ENCODE measurements at regions not wholly inside any gene's neighbourhood (a gene's known extent, or its start where the extent isn't known, plus 50 kb on each side); places are given as distances from the start of the nearest gene placed in this dataset.

GRCh38 chr14:66152747-66153146 lies 333.4 kb upstream of the CCDC196 start:
- Histone ChIP-seq H3K4me2 (peak overlapping the region; percentile 42), H3K4me3 (no peak overlapping the region), H3K9me3 (ENCODE audit: low read depth) (no peaks in the 10 kb centered on the region), H3K9me2 (replicated peaks; ENCODE audit: insufficient read depth) (no peaks in the 10 kb centered on the region), H2AFZ (no peak overlapping the region), H3K27ac (peak overlapping the region; percentile 38), H3K36me3 (replicated peaks; ENCODE audit: insufficient read depth, low read depth) (no peaks in the 10 kb centered on the region), H3K79me2 (no peaks in the 10 kb centered on the region), H3K4me1 (ENCODE audit: insufficient read depth) (peaks cover 10% of the 10 kb centered on the region), H4K20me1 (ENCODE audit: insufficient read depth, poor library complexity, severe bottlenecking) (no peaks in the 10 kb centered on the region), H3K27me3 (no peaks in the 10 kb centered on the region)
- TF ChIP-seq EZH2 (IDR thresholded peaks at IDR 0.05; ENCODE audit: borderline replicate concordance) (no peak), EZH2phosphoT487 (IDR thresholded peaks at IDR 0.05; ENCODE audit: low read depth, severe bottlenecking, unreplicated experiment) (peak; percentile 66)
- TF ChIP-seq, protein P1, sequence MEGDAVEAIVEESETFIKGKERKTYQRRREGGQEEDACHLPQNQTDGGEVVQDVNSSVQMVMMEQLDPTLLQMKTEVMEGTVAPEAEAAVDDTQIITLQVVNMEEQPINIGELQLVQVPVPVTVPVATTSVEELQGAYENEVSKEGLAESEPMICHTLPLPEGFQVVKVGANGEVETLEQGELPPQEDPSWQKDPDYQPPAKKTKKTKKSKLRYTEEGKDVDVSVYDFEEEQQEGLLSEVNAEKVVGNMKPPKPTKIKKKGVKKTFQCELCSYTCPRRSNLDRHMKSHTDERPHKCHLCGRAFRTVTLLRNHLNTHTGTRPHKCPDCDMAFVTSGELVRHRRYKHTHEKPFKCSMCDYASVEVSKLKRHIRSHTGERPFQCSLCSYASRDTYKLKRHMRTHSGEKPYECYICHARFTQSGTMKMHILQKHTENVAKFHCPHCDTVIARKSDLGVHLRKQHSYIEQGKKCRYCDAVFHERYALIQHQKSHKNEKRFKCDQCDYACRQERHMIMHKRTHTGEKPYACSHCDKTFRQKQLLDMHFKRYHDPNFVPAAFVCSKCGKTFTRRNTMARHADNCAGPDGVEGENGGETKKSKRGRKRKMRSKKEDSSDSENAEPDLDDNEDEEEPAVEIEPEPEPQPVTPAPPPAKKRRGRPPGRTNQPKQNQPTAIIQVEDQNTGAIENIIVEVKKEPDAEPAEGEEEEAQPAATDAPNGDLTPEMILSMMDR (IDR thresholded peaks at IDR 0.05; ENCODE audit: poor library complexity) = no peak
- 47% methylated on average over 5 of the region's 5 CpGs for WGBS (ENCODE audit: low lambda C conversion rate, missing lambda C conversion rate)
- DNase-seq (ENCODE audit: low spot score) = peak; percentile 11

DNA sequence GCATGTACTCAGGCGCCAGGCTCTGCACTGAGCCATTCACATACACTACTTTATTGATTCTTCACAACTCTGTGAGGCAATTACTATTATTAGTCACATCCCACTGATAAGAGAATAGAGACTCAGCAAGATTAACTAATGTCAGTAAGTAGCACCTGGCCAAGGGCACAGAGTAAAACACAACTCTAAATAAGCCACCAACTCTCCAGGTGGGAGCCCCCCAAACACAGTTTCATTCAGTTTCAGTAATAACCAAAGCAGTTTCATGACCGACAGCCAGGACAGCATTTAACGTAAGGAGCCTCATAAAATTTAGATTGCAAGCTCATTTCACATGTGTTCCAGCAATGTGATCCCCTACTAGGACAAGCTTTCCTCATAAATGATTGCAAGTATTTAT lies 323.1 kb upstream of the CCDC196 start:
- Histone ChIP-seq H3K27ac (no peak overlapping the region), H3K36me3 (replicated peaks; ENCODE audit: insufficient read depth, low read depth) (no peaks in the 10 kb centered on the region), H3K4me2 (no peak overlapping the region), H3K79me2 (no peaks in the 10 kb centered on the region), H3K4me1 (ENCODE audit: insufficient read depth) (no peaks in the 10 kb centered on the region), H4K20me1 (ENCODE audit: insufficient read depth, poor library complexity, severe bottlenecking) (no peaks in the 10 kb centered on the region), H3K27me3 (no peaks in the 10 kb centered on the region), H3K9me3 (ENCODE audit: low read depth) (no peaks in the 10 kb centered on the region), H2AFZ (no peak overlapping the region), H3K4me3 (no peak overlapping the region), H3K9me2 (replicated peaks; ENCODE audit: insufficient read depth) (no peaks in the 10 kb centered on the region)
- no peak for DNase-seq (ENCODE audit: low spot score)
- TF ChIP-seq EZH2 (IDR thresholded peaks at IDR 0.05; ENCODE audit: borderline replicate concordance) (no peak), EZH2phosphoT487 (IDR thresholded peaks at IDR 0.05; ENCODE audit: low read depth, severe bottlenecking, unreplicated experiment) (no peak)
- TF ChIP-seq, protein P1 (IDR thresholded peaks at IDR 0.05; ENCODE audit: poor library complexity) = no peak
- 62% methylated on average over 3 of the region's 3 CpGs for WGBS (ENCODE audit: low lambda C conversion rate, missing lambda C conversion rate)

DNA sequence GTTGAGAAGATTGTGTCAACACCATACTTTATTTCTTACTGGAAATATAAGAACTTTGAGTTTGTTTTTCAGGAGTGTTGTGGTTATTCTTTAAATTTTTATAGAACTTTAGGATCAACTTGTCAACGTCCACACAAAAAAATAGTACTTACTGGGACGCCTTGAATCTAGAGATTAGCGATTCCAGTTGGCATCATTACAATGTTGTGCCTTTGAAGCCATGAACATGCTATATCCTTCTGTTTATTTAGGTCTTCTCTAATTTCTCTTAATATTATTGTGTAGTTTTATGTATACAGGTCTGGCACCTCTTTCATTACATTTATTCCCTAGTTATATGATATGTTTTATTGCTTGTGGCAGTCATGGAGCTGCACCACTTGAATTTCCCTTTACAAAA lies 320.8 kb upstream of the CCDC196 start:
- H3K36me3 ChIP-seq (replicated peaks; ENCODE audit: insufficient read depth, low read depth) = no peaks in the 10 kb centered on the region
- no peak for DNase-seq (ENCODE audit: low spot score)
- WGBS (ENCODE audit: low lambda C conversion rate, missing lambda C conversion rate) = 60% methylated on average over 3 of the region's 3 CpGs

More for the DNA sequence above, 320.8 kb upstream of the CCDC196 start:
- no peaks in the 10 kb centered on the region for H3K9me3 ChIP-seq (ENCODE audit: low read depth)
- no peak overlapping the region for H3K4me3 ChIP-seq
- TF ChIP-seq EZH2phosphoT487 (IDR thresholded peaks at IDR 0.05; ENCODE audit: low read depth, severe bottlenecking, unreplicated experiment) (peak; percentile 92), EZH2 (IDR thresholded peaks at IDR 0.05; ENCODE audit: borderline replicate concordance) (no peak)
- TF ChIP-seq, protein P1 (IDR thresholded peaks at IDR 0.05; ENCODE audit: poor library complexity) = no peak
- H3K4me1 ChIP-seq (ENCODE audit: insufficient read depth) = no peaks in the 10 kb centered on the region
- no peaks in the 10 kb centered on the region for H4K20me1 ChIP-seq (ENCODE audit: insufficient read depth, poor library complexity, severe bottlenecking)
- no peak overlapping the region for H2AFZ ChIP-seq
- H3K4me2 ChIP-seq = no peak overlapping the region
- no peaks in the 10 kb centered on the region for H3K27me3 ChIP-seq
- no peaks in the 10 kb centered on the region for H3K79me2 ChIP-seq
- no peak overlapping the region for H3K27ac ChIP-seq
- H3K9me2 ChIP-seq (replicated peaks; ENCODE audit: insufficient read depth) = no peaks in the 10 kb centered on the region

All from hepatocyte (in vitro differentiated cells).